ENCODE measurements at regions not wholly inside any gene's neighbourhood (a gene's known extent, or its start where the extent isn't known, plus 50 kb on each side); places are given as distances from the start of the nearest gene placed in this dataset.

GRCh38 chr5:141800617-141801016, 77.6 kb downstream of the PCDH1 start:
- Mint-ChIP-seq H3K4me3 (no peak overlapping the region), H3K9me3 (no peaks in the 10 kb centered on the region), H3K4me1 (ENCODE audit: low read depth) (no peaks in the 10 kb centered on the region), H3K36me3 (ENCODE audit: insufficient read depth) (no peaks in the 10 kb centered on the region), H3K27me3 (ENCODE audit: low read depth) (peaks cover 29% of the 10 kb centered on the region)
- no peak for ATAC-seq
- DNase-seq = no peak

GRCh38 chr5:141799507-141800167, 78.6 kb downstream of the PCDH1 start:
- H3K4me3 Mint-ChIP-seq = no peak overlapping the region
- no peak for DNase-seq
- no peak for ATAC-seq
- H3K27me3 Mint-ChIP-seq (ENCODE audit: low read depth) = peaks cover 19% of the 10 kb centered on the region
- no peaks in the 10 kb centered on the region for H3K36me3 Mint-ChIP-seq (ENCODE audit: insufficient read depth)
- no peaks in the 10 kb centered on the region for H3K4me1 Mint-ChIP-seq (ENCODE audit: low read depth)
- no peaks in the 10 kb centered on the region for H3K9me3 Mint-ChIP-seq

GRCh38 chr5:141797425-141797824, 80.8 kb downstream of the PCDH1 start:
- Mint-ChIP-seq H3K4me1 (ENCODE audit: low read depth) (no peaks in the 10 kb centered on the region), H3K36me3 (ENCODE audit: insufficient read depth) (no peaks in the 10 kb centered on the region), H3K4me3 (no peak overlapping the region), H3K27me3 (ENCODE audit: low read depth) (peaks cover 10% of the 10 kb centered on the region), H3K9me3 (no peaks in the 10 kb centered on the region)
- no peak for DNase-seq
- ATAC-seq = no peak

- H3K36me3 Mint-ChIP-seq (ENCODE audit: insufficient read depth) = no peaks in the 10 kb centered on the region
- DNase-seq (no peak), ATAC-seq (no peak)
- no peaks in the 10 kb centered on the region for H3K4me1 Mint-ChIP-seq (ENCODE audit: low read depth)
- H3K27me3 Mint-ChIP-seq (ENCODE audit: low read depth) = peaks cover 9% of the 10 kb centered on the region
- H3K9me3 Mint-ChIP-seq = no peaks in the 10 kb centered on the region
- H3K4me3 Mint-ChIP-seq = no peak overlapping the region
Measured at GRCh38 chr5:141795421-141795820, 82.8 kb downstream of the PCDH1 start.

GRCh38 chr5:141793881-141794280, 84.3 kb downstream of the PCDH1 start:
- Mint-ChIP-seq H3K4me3 (no peak overlapping the region), H3K4me1 (ENCODE audit: low read depth) (no peaks in the 10 kb centered on the region), H3K9me3 (no peaks in the 10 kb centered on the region), H3K27me3 (ENCODE audit: low read depth) (peaks cover 14% of the 10 kb centered on the region), H3K36me3 (ENCODE audit: insufficient read depth) (no peaks in the 10 kb centered on the region)
- ATAC-seq = no peak
- no peak for DNase-seq

- DNase-seq (no peak), ATAC-seq (no peak)
- H3K9me3 Mint-ChIP-seq = no peaks in the 10 kb centered on the region
- H3K27me3 Mint-ChIP-seq (ENCODE audit: low read depth) = peaks cover 14% of the 10 kb centered on the region
- H3K4me3 Mint-ChIP-seq = no peak overlapping the region
- no peaks in the 10 kb centered on the region for H3K4me1 Mint-ChIP-seq (ENCODE audit: low read depth)
- no peaks in the 10 kb centered on the region for H3K36me3 Mint-ChIP-seq (ENCODE audit: insufficient read depth)
Measured at GRCh38 chr5:141793403-141793802, 84.8 kb downstream of the PCDH1 start.

- DNase-seq (no peak), ATAC-seq (no peak)
- H3K4me1 Mint-ChIP-seq (ENCODE audit: low read depth) = no peaks in the 10 kb centered on the region
- H3K9me3 Mint-ChIP-seq = no peaks in the 10 kb centered on the region
- H3K4me3 Mint-ChIP-seq = no peak overlapping the region
- H3K36me3 Mint-ChIP-seq (ENCODE audit: insufficient read depth) = no peaks in the 10 kb centered on the region
- H3K27me3 Mint-ChIP-seq (ENCODE audit: low read depth) = peaks cover 21% of the 10 kb centered on the region
Measured at GRCh38 chr5:141790630-141791029, 87.6 kb downstream of the PCDH1 start.

- H3K36me3 Mint-ChIP-seq (ENCODE audit: insufficient read depth) = no peaks in the 10 kb centered on the region
- H3K4me3 Mint-ChIP-seq = no peak overlapping the region
Measured at GRCh38 chr5:141789330-141789729, 88.9 kb downstream of the PCDH1 start.

GRCh38 chr5:141788296-141788970, 89.8 kb downstream of the PCDH1 start:
- no peak for DNase-seq
- peaks cover 23% of the 10 kb centered on the region for H3K27me3 Mint-ChIP-seq (ENCODE audit: low read depth)
- no peak for ATAC-seq
- no peaks in the 10 kb centered on the region for H3K36me3 Mint-ChIP-seq (ENCODE audit: insufficient read depth)
- H3K4me1 Mint-ChIP-seq (ENCODE audit: low read depth) = no peaks in the 10 kb centered on the region
- no peaks in the 10 kb centered on the region for H3K9me3 Mint-ChIP-seq
- H3K4me3 Mint-ChIP-seq = no peak overlapping the region

More at GRCh38 chr5:141789330-141789729, 88.9 kb downstream of the PCDH1 start:
- Mint-ChIP-seq H3K27me3 (ENCODE audit: low read depth) (peaks cover 21% of the 10 kb centered on the region), H3K9me3 (no peaks in the 10 kb centered on the region), H3K4me1 (ENCODE audit: low read depth) (no peaks in the 10 kb centered on the region)
- no peak for ATAC-seq
- no peak for DNase-seq

GRCh38 chr5:141787376-141787775, 90.8 kb downstream of the PCDH1 start:
- H3K36me3 Mint-ChIP-seq (ENCODE audit: insufficient read depth) = no peaks in the 10 kb centered on the region
- peaks cover 19% of the 10 kb centered on the region for H3K27me3 Mint-ChIP-seq (ENCODE audit: low read depth)
- ATAC-seq (no peak), DNase-seq (no peak)
- no peak overlapping the region for H3K4me3 Mint-ChIP-seq
- no peaks in the 10 kb centered on the region for H3K9me3 Mint-ChIP-seq
- no peaks in the 10 kb centered on the region for H3K4me1 Mint-ChIP-seq (ENCODE audit: low read depth)

- no peak overlapping the region for H3K4me3 Mint-ChIP-seq
- DNase-seq (no peak), ATAC-seq (no peak)
- H3K9me3 Mint-ChIP-seq = no peaks in the 10 kb centered on the region
- no peaks in the 10 kb centered on the region for H3K4me1 Mint-ChIP-seq (ENCODE audit: low read depth)
- no peaks in the 10 kb centered on the region for H3K36me3 Mint-ChIP-seq (ENCODE audit: insufficient read depth)
- peaks cover 16% of the 10 kb centered on the region for H3K27me3 Mint-ChIP-seq (ENCODE audit: low read depth)
Measured at GRCh38 chr5:141786700-141787099, 91.5 kb downstream of the PCDH1 start.

- H3K36me3 Mint-ChIP-seq (ENCODE audit: insufficient read depth) = no peaks in the 10 kb centered on the region
- ATAC-seq = no peak
Measured at GRCh38 chr5:141785711-141786110, 92.5 kb downstream of the PCDH1 start.

GRCh38 chr5:141785135-141785534, 93.1 kb downstream of the PCDH1 start:
- no peak for ATAC-seq
- H3K9me3 Mint-ChIP-seq = no peaks in the 10 kb centered on the region
- H3K36me3 Mint-ChIP-seq (ENCODE audit: insufficient read depth) = no peaks in the 10 kb centered on the region
- no peak for DNase-seq
- no peak overlapping the region for H3K4me3 Mint-ChIP-seq
- H3K4me1 Mint-ChIP-seq (ENCODE audit: low read depth) = no peaks in the 10 kb centered on the region
- H3K27me3 Mint-ChIP-seq (ENCODE audit: low read depth) = peaks cover 16% of the 10 kb centered on the region

More at GRCh38 chr5:141785711-141786110, 92.5 kb downstream of the PCDH1 start:
- H3K4me1 Mint-ChIP-seq (ENCODE audit: low read depth) = no peaks in the 10 kb centered on the region
- peaks cover 16% of the 10 kb centered on the region for H3K27me3 Mint-ChIP-seq (ENCODE audit: low read depth)
- H3K9me3 Mint-ChIP-seq = no peaks in the 10 kb centered on the region
- DNase-seq = no peak
- H3K4me3 Mint-ChIP-seq = no peak overlapping the region

GRCh38 chr5:141784529-141784928, 93.7 kb downstream of the PCDH1 start:
- Mint-ChIP-seq H3K4me1 (ENCODE audit: low read depth) (no peaks in the 10 kb centered on the region), H3K36me3 (ENCODE audit: insufficient read depth) (no peaks in the 10 kb centered on the region), H3K4me3 (no peak overlapping the region), H3K27me3 (ENCODE audit: low read depth) (peaks cover 14% of the 10 kb centered on the region), H3K9me3 (no peaks in the 10 kb centered on the region)
- DNase-seq = no peak
- ATAC-seq = no peak

GRCh38 chr5:141783947-141784296, 94.3 kb downstream of the PCDH1 start:
- H3K4me3 Mint-ChIP-seq = no peak overlapping the region
- H3K4me1 Mint-ChIP-seq (ENCODE audit: low read depth) = no peaks in the 10 kb centered on the region
- peaks cover 9% of the 10 kb centered on the region for H3K27me3 Mint-ChIP-seq (ENCODE audit: low read depth)
- no peak for ATAC-seq
- no peaks in the 10 kb centered on the region for H3K9me3 Mint-ChIP-seq
- no peak for DNase-seq
- H3K36me3 Mint-ChIP-seq (ENCODE audit: insufficient read depth) = no peaks in the 10 kb centered on the region
